ENCODE measurements at regions not wholly inside any gene's neighbourhood (a gene's known extent, or its start where the extent isn't known, plus 50 kb on each side); places are given as distances from the start of the nearest gene placed in this dataset.

DNA sequence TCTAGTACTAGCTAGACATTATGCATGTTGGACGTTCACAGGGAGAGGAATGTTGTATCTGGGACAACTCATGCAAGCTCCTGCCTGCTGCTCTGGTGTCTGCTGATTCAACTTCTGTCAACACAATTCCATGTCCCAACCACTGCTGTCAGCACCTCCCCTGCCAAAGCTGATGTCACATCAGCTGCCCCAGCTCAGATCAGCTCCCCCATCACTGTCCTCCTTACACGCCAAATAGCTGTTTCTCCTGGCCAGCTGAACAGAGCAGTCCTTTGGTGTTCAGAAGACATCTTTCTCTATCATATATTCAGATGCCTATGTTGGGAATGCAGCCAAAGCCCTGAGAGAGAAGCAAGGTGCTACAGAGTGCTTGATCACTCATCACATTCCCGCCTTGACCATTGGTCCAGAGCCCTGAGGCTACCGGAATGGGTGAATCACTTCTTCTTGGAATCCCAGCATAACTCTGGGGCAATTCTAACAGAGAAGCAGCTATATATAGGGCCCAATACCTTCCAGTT lies 223.3 kb downstream of the SEC61B start:
- no peak for DNase-seq

- DNase-seq, result no peak
These were observed 223.8 kb downstream of the SEC61B start for GRCh38 chr9:99445920-99446319.

GRCh38 chr9:99447951-99448350 lies 225.9 kb downstream of the SEC61B start:
- no peak for DNase-seq

GRCh38 chr9:99449726-99450125 lies 227.6 kb downstream of the SEC61B start:
- no peak for DNase-seq

- DNase-seq, result no peak
These were observed 229.1 kb downstream of the SEC61B start for GRCh38 chr9:99451112-99451606.

DNA sequence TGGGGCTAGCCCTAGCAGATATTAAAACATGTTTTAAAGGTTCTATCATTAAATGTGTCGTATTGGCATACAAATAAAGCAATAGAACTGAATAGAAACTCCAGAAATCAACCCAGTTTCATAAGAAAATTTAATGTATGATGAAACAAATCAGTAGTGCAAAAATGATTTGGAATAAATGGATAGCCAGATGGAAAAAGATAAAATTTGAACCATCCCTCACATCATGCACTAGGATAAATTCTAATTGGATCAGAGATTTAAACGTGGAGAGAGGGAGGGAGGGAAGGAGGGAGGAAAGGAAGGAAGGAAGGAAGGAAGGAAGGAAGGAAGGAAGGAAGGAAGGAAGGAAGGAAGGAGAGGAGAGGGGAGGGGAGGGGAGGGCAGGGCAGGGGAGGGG lies 235.3 kb downstream of the SEC61B start:
- DNase-seq, result no peak

DNA sequence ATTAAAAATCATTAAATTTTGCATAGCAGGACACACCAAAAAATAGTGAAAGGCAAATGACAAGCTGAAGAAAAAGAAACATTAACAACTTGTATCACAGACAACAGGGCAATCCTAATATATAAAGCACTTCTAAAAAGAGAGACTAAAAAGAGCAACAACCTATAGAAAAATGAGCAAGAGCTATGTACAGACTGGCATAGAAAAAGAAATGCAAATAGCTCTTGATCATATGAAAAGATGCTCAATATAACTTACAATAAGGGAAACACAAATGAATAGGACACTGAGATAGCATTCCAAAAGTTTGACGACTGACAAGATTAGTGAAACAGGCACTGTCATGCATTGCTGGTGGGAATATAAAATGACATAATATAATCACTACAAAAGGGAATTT lies 235.9 kb downstream of the SEC61B start:
- no peak for DNase-seq

- DNase-seq, result no peak
These were observed 237.8 kb downstream of the SEC61B start for GRCh38 chr9:99459919-99460318.

- no peak for DNase-seq
These were observed 241.0 kb downstream of the SEC61B start for GRCh38 chr9:99463131-99463530.

- no peak for DNase-seq
These were observed 242.5 kb downstream of the SEC61B start for GRCh38 chr9:99464568-99464967.

DNA sequence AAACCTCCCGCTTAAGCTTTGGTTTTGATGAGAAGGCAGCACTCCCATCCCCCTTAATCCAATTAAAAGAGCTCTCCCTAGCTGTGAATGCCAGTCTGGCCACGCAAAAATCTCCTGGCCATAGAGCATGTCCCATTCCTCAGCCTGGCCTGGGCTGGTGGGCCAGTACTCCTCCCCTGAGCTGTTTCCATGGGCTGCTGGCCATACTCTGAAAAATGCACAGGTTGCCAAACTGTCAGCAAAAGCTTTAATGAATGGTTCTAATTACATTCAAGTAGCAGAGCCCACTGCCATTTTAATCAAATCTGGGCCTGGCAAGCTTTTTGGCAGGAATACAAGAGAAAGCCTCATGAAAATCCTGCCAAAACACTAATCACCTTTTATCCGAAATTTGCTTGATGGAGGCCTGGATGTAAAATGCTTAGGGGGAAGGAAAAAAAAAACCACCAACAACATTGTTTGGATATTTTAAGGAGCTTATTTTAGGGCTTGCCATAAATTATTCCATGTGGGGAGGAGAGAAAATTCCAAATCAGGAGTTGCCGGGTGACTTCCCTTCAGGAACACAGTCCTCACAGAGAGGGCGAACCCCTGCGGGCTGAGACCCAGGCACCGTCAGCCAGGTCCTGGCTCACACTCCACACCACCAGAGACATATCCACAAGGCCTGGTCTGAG lies 243.3 kb downstream of the SEC61B start:
- no peak for DNase-seq

- DNase-seq, result no peak
These were observed 244.0 kb downstream of the SEC61B start for GRCh38 chr9:99466104-99466503.

GRCh38 chr9:99466781-99467180 lies 244.7 kb downstream of the SEC61B start:
- DNase-seq, result no peak

- no peak for DNase-seq
These were observed 249.0 kb downstream of the SEC61B start for GRCh38 chr9:99471033-99471432.

GRCh38 chr9:99472240-99472915 lies 250.3 kb downstream of the SEC61B start:
- no peak for DNase-seq

DNA sequence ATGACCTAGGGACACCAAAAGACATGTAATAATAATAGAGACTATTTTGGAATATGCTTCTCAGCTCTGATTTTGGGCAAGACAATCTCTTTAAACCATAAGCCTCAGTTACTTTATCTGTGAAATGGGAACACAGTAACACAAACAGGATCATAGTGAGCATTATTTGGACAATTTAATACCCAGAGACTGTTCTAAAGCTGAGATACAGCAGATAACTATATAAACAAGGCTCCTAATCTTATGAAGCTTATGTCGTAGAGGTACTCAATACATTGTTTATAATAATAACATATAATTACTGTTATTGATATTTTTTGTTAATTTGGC lies 250.8 kb downstream of the SEC61B start:
- no peak for DNase-seq

DNA sequence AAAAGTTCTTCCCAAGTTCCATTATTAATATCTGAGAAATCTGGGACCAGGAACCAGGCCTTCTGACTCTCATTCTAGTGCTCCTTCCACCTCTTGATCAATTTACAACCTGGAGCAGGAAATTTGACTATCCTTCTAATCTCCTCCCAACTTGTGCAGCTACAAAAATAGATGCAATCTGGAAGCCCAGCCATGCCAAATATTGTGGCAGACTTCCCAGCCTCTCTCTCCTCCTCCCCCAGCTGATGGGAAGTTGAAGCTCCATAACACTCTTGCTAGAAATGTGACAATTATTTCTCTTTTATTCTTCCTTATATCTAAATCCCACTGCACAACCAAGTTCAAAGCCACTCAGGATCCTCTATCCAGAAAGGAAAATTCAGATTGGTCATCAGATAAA lies 252.1 kb downstream of the SEC61B start:
- no peak for DNase-seq

GRCh38 chr9:99475401-99476065 lies 253.5 kb downstream of the SEC61B start:
- no peak for DNase-seq

DNA sequence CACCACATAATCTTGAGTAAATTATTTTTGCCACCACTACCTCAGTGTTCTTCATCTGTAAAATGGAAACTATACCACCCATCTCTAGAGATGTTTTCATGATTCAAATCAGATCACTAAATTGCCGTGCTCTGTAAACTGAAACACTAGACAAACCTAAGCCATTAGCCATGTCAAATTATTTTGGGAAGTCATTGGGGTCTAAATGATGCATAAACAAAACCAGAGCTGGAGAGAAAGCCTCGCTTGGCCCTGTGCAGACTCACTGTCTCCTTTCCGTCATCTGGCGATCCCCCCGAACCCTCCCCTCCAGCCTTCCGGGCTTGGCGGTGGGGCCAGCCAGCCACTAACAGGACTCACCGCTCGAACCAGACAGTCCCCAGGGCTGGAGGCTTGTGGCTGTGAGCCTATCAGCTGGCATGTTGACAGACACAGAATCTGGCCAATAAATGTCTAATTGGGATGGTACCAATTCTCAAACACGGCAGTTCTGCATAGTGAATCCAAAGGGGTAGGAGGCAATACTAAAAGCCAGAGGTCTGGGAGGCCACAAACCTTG lies 256.5 kb downstream of the SEC61B start:
- no peak for DNase-seq

DNA sequence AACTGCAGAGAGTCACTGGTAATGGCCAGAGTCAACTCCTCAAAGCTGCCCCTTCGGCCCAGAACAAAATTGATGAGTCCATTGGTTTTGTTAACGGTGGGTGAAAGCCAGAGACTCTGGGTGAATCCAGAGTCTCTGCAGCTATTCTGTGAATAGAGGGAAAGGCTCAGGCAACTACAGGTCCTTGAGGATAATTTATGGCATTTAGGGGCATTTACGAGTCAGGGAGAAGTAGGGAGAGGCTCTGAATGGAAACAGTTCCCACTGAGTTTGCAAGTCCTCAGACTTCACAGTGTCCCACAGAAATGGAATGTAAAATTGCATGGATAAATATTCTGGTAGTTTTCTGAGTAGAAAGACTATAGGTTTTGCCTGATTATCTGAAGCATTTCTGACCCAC lies 257.8 kb downstream of the SEC61B start:
- no peak for DNase-seq

DNA sequence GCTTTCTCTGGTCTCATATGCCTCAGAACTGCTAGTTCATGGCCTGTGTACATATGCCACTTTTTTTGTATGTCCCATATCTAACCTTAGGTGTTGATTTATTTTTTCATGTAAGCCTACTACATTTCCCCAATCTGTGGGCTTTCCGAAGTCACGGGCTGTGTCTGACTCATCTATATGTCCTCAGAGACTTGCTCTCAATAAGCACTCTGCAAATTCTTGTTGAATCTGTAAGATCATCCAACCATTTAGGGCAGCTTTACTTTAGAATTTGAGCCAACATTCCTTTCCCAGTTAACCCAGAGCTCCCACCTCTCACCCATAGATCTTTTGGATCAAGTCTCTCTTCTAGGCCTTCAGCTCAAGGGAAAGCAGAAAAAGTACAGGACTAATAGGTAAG lies 263.4 kb downstream of the SEC61B start:
- DNase-seq, result no peak

- DNase-seq, result no peak
These were observed 264.6 kb downstream of the SEC61B start for GRCh38 chr9:99486684-99487083.
